Panc1 (cell line): ENCODE measurements at regions not wholly inside any gene's neighbourhood (a gene's known extent, or its start where the extent isn't known, plus 50 kb on each side); places are given as distances from the start of the nearest gene placed in this dataset.

ENCODE experiments used
- ATAC-seq: fragments of 200-7000 bp; cut with Tn5 transposase; 2 replicates; pipeline ENCODE4 v1.9.1; 2020; ENCODE audit warnings: mild to moderate bottlenecking, moderate library complexity
- BruUV-seq: library from RNA; stranded (reverse); fragments of 400-500 nt; replicated peaks from 2 replicates; lab custom pipeline; 2021; lab: Mats Ljungman, UMichigan
- CTCF ChIA-PET: fragments of 300-600 bp; sonication (Branson Sonifier 250); formaldehyde crosslinking; loops from one replicate; lab custom pipeline; 2022; ENCODE audit warnings: antibody characterized with exemption; lab: Charles Lee
- POLR2A ChIA-PET: fragments of 300-600 bp; sonication (Branson Sonifier 250); formaldehyde crosslinking; loops from one replicate; lab custom pipeline; 2022; ENCODE audit warnings: antibody characterized with exemption; lab: Charles Lee
- DNase-seq: peaks from one replicate; pipeline ENCODE4 v3.0.0-alpha.2; 2010; ENCODE audit warnings: low read depth, low spot score
- H3K27ac ChIP-seq: 2 replicates; pipeline ENCODE4 v1.5.1; 2011; ENCODE audit warnings: mild to moderate bottlenecking, low read length, inconsistent platforms
- H3K27me3 ChIP-seq: fragments of 200-500 bp; sonication (Bioruptor generic); 2 replicates; pipeline ENCODE4 v1.6.0; 2014; ENCODE audit warnings: low read length, inconsistent platforms; ENCODE audit not compliant: control insufficient read depth, insufficient read depth
- H3K36me3 ChIP-seq: fragments of 200-500 bp; sonication (Bioruptor generic); 2 replicates; pipeline ENCODE4 v1.5.1; 2014; ENCODE audit warnings: inconsistent platforms, mild to moderate bottlenecking, low read length, moderate library complexity; ENCODE audit not compliant: control insufficient read depth, insufficient read depth
- H3K4me1 ChIP-seq: 2 replicates; pipeline ENCODE4 v1.5.1; 2011; ENCODE audit warnings: inconsistent platforms, mild to moderate bottlenecking, low read length, moderate library complexity; ENCODE audit not compliant: control insufficient read depth, insufficient read depth
- H3K4me3 ChIP-seq, 2 experiments: 2 replicates each; pipeline ENCODE4 v1.5.1; 2011 to 2012; ENCODE audit warnings: low read depth in 2 of 2, low read length in 2 of 2, mild to moderate bottlenecking in 2 of 2, inconsistent platforms in 1 of 2, moderate library complexity in 1 of 2
- H3K9me3 ChIP-seq: fragments of 200-500 bp; sonication (Bioruptor generic); 2 replicates; pipeline ENCODE4 v1.5.1; 2014; ENCODE audit warnings: low read depth, mild to moderate bottlenecking, inconsistent platforms, low read length, moderate library complexity; ENCODE audit not compliant: control insufficient read depth, insufficient read depth
- CTCF ChIP-seq: fragments of 450-650 bp; IDR thresholded peaks from 2 replicates; pipeline ENCODE4 v1.5.1; 2017; ENCODE audit warnings: mild to moderate bottlenecking
- POLR2AphosphoS5 ChIP-seq: IDR thresholded peaks from 2 replicates; pipeline ENCODE4 v1.6.1; 2012; ENCODE audit warnings: mild to moderate bottlenecking, low read depth, low read length, moderate library complexity
- REST ChIP-seq, 2 experiments: IDR thresholded peaks; 2 replicates each; pipeline ENCODE4 v1.6.1; 2011 to 2012; ENCODE audit warnings: low read depth in 2 of 2, control low read depth in 1 of 2, low read length in 1 of 2, mild to moderate bottlenecking in 1 of 2, moderate library complexity in 1 of 2; ENCODE audit not compliant: insufficient read depth in 1 of 2
- SIN3A ChIP-seq: IDR thresholded peaks from 2 replicates; pipeline ENCODE4 v1.6.1; 2012; ENCODE audit warnings: low read depth, mild to moderate bottlenecking, low read length, moderate library complexity, borderline replicate concordance; ENCODE audit not compliant: insufficient read depth
- TCF7L2 ChIP-seq: IDR thresholded peaks from 2 replicates; pipeline ENCODE4 v1.6.1; 2011; ENCODE audit warnings: mild to moderate bottlenecking, low read depth, low read length, inconsistent platforms
- in situ Hi-C: cut with HindIII; loops from 2 replicates; pipeline ENCODE4 v1.10.0; 2016; ENCODE audit warnings: low sequenced_read_pairs, low pct_unique_long_range_greater_than_20kb
- intact Hi-C: fragments of 100-400 bp; cut with micrococcal nuclease; formaldehyde crosslinking; loops from one replicate; pipeline ENCODE4 v1.10.0; 2022; ENCODE audit not compliant: unreplicated experiment

- ATAC-seq: no peak
- ChIA-PET CTCF (no interaction called here), POLR2A (no interaction called here)
- BruUV-seq: no TSS peak
- Histone ChIP-seq H3K27me3 (no peaks in the 10 kb centered on the region), H3K4me1 (no peaks in the 10 kb centered on the region), H3K27ac (no peak overlapping the region), H3K4me3 (no peak overlapping the region), H3K9me3 (no peaks in the 10 kb centered on the region), H3K36me3 (no peaks in the 10 kb centered on the region)
- DNase-seq: no peak
- in situ Hi-C loops: no loop called here
- intact Hi-C loops: no loop called here
- no peak for TF ChIP-seq TCF7L2
- TF ChIP-seq POLR2AphosphoS5: no peak
- TF ChIP-seq CTCF: no peak
- no peak for TF ChIP-seq REST (IDR thresholded peaks at IDR 0.05; ENCODE audit: insufficient read depth in 1 of 2, low read depth in 2 of 2, low read length in 1 of 2)
- TF ChIP-seq SIN3A: no peak
These were observed 229.5 kb upstream of the CCDC150 start for GRCh38 chr2:196410008-196410407.

GRCh38 chr2:196413821-196414274 lies 225.7 kb upstream of the CCDC150 start:
- Histone ChIP-seq H3K27ac (no peak overlapping the region), H3K4me1 (no peaks in the 10 kb centered on the region), H3K4me3 (no peak overlapping the region), H3K27me3 (no peaks in the 10 kb centered on the region), H3K9me3 (no peaks in the 10 kb centered on the region), H3K36me3 (no peaks in the 10 kb centered on the region)
- no TSS peak for BruUV-seq
- in situ Hi-C loops: no loop called here
- CTCF ChIA-PET: no interaction called here
- no peak for TF ChIP-seq CTCF
- TF ChIP-seq POLR2AphosphoS5: no peak
- no peak for TF ChIP-seq TCF7L2
- TF ChIP-seq SIN3A: no peak
- TF ChIP-seq REST (IDR thresholded peaks at IDR 0.05; ENCODE audit: insufficient read depth in 1 of 2, low read depth in 2 of 2, low read length in 1 of 2): no peak
- DNase-seq (no peak), ATAC-seq (no peak)
- POLR2A ChIA-PET: no interaction called here
- intact Hi-C loops: no loop called here
